WTC11 (cell line): ENCODE measurements at regions not wholly inside any gene's neighbourhood (a gene's known extent, or its start where the extent isn't known, plus 50 kb on each side); places are given as distances from the start of the nearest gene placed in this dataset.

Experiments
- ATAC-seq: fragments of 200-7000 bp; cut with Tn5 transposase; 2 replicates; pipeline ENCODE4 v1.10.0; 2021; ENCODE audit warnings: mild to moderate bottlenecking, moderate library complexity
- CTCF ChIA-PET: fragments of 300-600 bp; sonication (Branson Sonifier 250); formaldehyde crosslinking; loops from one replicate; lab custom pipeline; 2021; ENCODE audit warnings: antibody characterized with exemption; lab: Charles Lee
- POLR2A ChIA-PET: fragments of 350-600 bp; sonication (Branson Sonifier 250); formaldehyde crosslinking; loops from one replicate; lab custom pipeline; 2021; ENCODE audit warnings: antibody characterized with exemption; lab: Charles Lee
- DNase-seq: peaks from one replicate; pipeline ENCODE4 v3.0.0; 2021; ENCODE audit warnings: low spot score
- H3K27ac Mint-ChIP-seq: 2 replicates; pipeline ENCODE4 v1.8.0; 2021; ENCODE audit warnings: mixed read lengths
- H3K27me3 Mint-ChIP-seq: 2 replicates; pipeline ENCODE4 v1.8.0; 2021; ENCODE audit warnings: low read depth, mild to moderate bottlenecking, moderate library complexity, mixed read lengths
- H3K36me3 Mint-ChIP-seq: 2 replicates; pipeline ENCODE4 v1.8.0; 2021; ENCODE audit warnings: mixed read lengths
- H3K4me1 Mint-ChIP-seq: 2 replicates; pipeline ENCODE4 v1.8.0; 2022; ENCODE audit warnings: mixed read lengths
- H3K4me3 Mint-ChIP-seq: 2 replicates; pipeline ENCODE4 v1.8.0; 2021; ENCODE audit warnings: mild to moderate bottlenecking, moderate library complexity, mixed read lengths
- H3K9me3 Mint-ChIP-seq: 2 replicates; pipeline ENCODE4 v1.8.0; 2021; ENCODE audit warnings: mixed read lengths
- CTCF ChIP-seq: fragments of 200-600 bp; IDR thresholded peaks from 2 replicates; pipeline ENCODE4 v1.8.0; 2022; ENCODE audit warnings: antibody characterized with exemption
- E2F5 ChIP-seq: sonication (generic); formaldehyde crosslinking; IDR thresholded peaks from 2 replicates; pipeline ENCODE4 v1.8.1; 2022; ENCODE audit warnings: mild to moderate bottlenecking, moderate library complexity, missing genetic modification reagents
- ERG ChIP-seq: fragments of 250-450 bp; sonication (Bioruptor Pico); IDR thresholded peaks from 2 replicates; pipeline ENCODE4 v1.8.0; 2021; ENCODE audit warnings: mild to moderate bottlenecking
- FOXJ3 ChIP-seq: sonication (generic); formaldehyde crosslinking; IDR thresholded peaks from 2 replicates; pipeline ENCODE4 v1.9.0; 2021; ENCODE audit warnings: missing genetic modification reagents, mild to moderate bottlenecking, borderline replicate concordance
- FOXK1 ChIP-seq: sonication (generic); formaldehyde crosslinking; IDR thresholded peaks from 2 replicates; pipeline ENCODE4 v1.8.0; 2022; ENCODE audit warnings: mild to moderate bottlenecking, moderate library complexity, missing genetic modification reagents
- OVOL2 ChIP-seq: fragments of 250-450 bp; sonication (Bioruptor Pico); IDR thresholded peaks from 2 replicates; pipeline ENCODE4 v1.9.0; 2021; ENCODE audit warnings: mild to moderate bottlenecking, borderline replicate concordance
- RELA ChIP-seq: sonication (generic); formaldehyde crosslinking; IDR thresholded peaks from 2 replicates; pipeline ENCODE4 v1.8.1; 2022; ENCODE audit warnings: missing genetic modification reagents, mild to moderate bottlenecking, borderline replicate concordance
- SMAD4 ChIP-seq: sonication (generic); formaldehyde crosslinking; IDR thresholded peaks from 2 replicates; pipeline ENCODE4 v1.8.0; 2022; ENCODE audit warnings: mild to moderate bottlenecking, missing genetic modification reagents
- TCF7 ChIP-seq: sonication (generic); formaldehyde crosslinking; IDR thresholded peaks from 2 replicates; pipeline ENCODE4 v1.8.0; 2022; ENCODE audit warnings: mild to moderate bottlenecking, low read depth, missing genetic modification reagents, moderate library complexity
- TEAD1 ChIP-seq: sonication (generic); formaldehyde crosslinking; IDR thresholded peaks from 2 replicates; pipeline ENCODE4 v1.8.0; 2022; ENCODE audit warnings: mild to moderate bottlenecking, missing genetic modification reagents
- ZBTB43 ChIP-seq: sonication (generic); formaldehyde crosslinking; IDR thresholded peaks from 2 replicates; pipeline ENCODE4 v1.8.1; 2023; ENCODE audit warnings: mild to moderate bottlenecking, missing genetic modification reagents
- ZNF138 ChIP-seq: sonication (generic); formaldehyde crosslinking; conservative IDR thresholded peaks from 2 replicates; pipeline ENCODE4 v1.8.1; 2022; ENCODE audit warnings: mild to moderate bottlenecking, moderate library complexity, missing genetic modification reagents
- ZNF281 ChIP-seq: sonication (generic); formaldehyde crosslinking; IDR thresholded peaks from 2 replicates; pipeline ENCODE4 v1.8.0; 2023; ENCODE audit warnings: mild to moderate bottlenecking, missing genetic modification reagents
- ZNF317 ChIP-seq: sonication (generic); formaldehyde crosslinking; IDR thresholded peaks from 2 replicates; pipeline ENCODE4 v1.8.1; 2023; ENCODE audit warnings: low read depth, mild to moderate bottlenecking, moderate library complexity, missing genetic modification reagents, borderline replicate concordance
- TF ChIP-seq, protein P1 (sequence below): sonication (generic); formaldehyde crosslinking; IDR thresholded peaks from 2 replicates; pipeline ENCODE4 v1.8.1; 2023; ENCODE audit warnings: mild to moderate bottlenecking, missing genetic modification reagents, moderate library complexity
- TF ChIP-seq, protein P2 (sequence below): sonication (generic); formaldehyde crosslinking; IDR thresholded peaks from 2 replicates; pipeline ENCODE4 v1.8.0; 2022; ENCODE audit warnings: mild to moderate bottlenecking, missing genetic modification reagents
- TF ChIP-seq, protein P3 (sequence below): fragments of 250-450 bp; sonication (Bioruptor Pico); IDR thresholded peaks from 2 replicates; pipeline ENCODE4 v1.9.0; 2021; ENCODE audit warnings: mild to moderate bottlenecking, borderline replicate concordance
- TF ChIP-seq, protein P4 (sequence below): sonication (generic); formaldehyde crosslinking; IDR thresholded peaks from 2 replicates; pipeline ENCODE4 v1.8.1; 2022; ENCODE audit warnings: missing genetic modification reagents, borderline replicate concordance

DNA sequence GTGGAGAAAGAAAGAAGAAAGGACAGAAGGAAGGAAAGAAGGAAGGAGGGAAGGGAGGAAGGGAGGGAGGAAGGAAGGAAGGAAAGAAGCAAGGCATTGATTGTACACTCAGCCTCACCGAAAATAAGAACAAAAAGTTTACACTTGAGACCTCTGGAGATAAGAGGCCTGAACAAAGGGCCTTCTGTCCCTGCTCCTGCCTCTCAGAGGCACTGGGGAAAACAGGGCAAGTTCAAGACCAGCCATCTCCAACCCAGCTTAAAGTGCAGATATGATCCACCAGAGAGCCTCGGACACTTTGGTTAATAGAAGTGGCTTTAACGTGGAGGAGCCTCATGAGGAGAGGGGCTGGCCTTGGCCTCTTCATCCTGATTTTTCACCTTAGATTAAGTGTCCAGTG lies 582.9 kb upstream of the PPP2R3A start:
- Mint-ChIP-seq H3K27ac (no peak overlapping the region), H3K9me3 (no peaks in the 10 kb centered on the region), H3K36me3 (no peaks in the 10 kb centered on the region), H3K4me1 (peaks cover 9% of the 10 kb centered on the region), H3K27me3 (no peaks in the 10 kb centered on the region), H3K4me3 (no peak overlapping the region)
- ATAC-seq, result no peak
- ChIA-PET CTCF (no interaction called here), POLR2A (no interaction called here)
- no peak for DNase-seq
- TF ChIP-seq CTCF, result no peak
- no peak for TF ChIP-seq ZNF281 (CRISPR knock-in tag)
- TF ChIP-seq FOXJ3 (CRISPR knock-in tag), result no peak
- TF ChIP-seq SMAD4, result no peak
- TF ChIP-seq RELA (CRISPR knock-in tag), result no peak
- TF ChIP-seq, protein P1, sequence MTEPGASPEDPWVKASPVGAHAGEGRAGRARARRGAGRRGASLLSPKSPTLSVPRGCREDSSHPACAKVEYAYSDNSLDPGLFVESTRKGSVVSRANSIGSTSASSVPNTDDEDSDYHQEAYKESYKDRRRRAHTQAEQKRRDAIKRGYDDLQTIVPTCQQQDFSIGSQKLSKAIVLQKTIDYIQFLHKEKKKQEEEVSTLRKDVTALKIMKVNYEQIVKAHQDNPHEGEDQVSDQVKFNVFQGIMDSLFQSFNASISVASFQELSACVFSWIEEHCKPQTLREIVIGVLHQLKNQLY (CRISPR knock-in tag), result no peak
- TF ChIP-seq TCF7, result no peak

DNA sequence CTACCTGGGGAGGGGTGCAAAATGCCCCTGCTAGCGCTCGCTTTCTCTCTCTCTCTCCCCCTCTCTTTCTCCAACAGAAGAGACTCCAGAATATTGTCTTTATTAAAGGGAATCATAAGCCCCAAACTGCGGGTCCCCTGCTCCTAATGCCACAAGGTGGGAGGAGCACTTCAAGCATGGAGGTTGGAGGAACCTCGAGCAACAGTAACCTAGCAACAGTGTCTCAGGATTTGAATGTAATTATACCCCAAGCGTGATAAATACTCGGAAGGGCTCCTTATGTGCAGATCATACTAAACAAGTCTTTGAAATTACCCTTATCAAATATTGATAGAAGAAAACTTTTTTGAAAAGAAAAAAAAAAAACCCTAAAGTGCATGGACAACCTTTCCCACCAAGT lies 582.2 kb upstream of the PPP2R3A start:
- Mint-ChIP-seq H3K27me3 (no peaks in the 10 kb centered on the region), H3K4me1 (peaks cover 9% of the 10 kb centered on the region), H3K4me3 (no peak overlapping the region), H3K9me3 (no peaks in the 10 kb centered on the region), H3K27ac (no peak overlapping the region), H3K36me3 (no peaks in the 10 kb centered on the region)
- ATAC-seq (no peak), DNase-seq (no peak)
- TF ChIP-seq ERG (no peak), TEAD1 (CRISPR knock-in tag) (no peak), OVOL2 (no peak), ZNF138 (CRISPR knock-in tag) (no peak), ZNF317 (CRISPR knock-in tag) (no peak), E2F5 (no peak), ZBTB43 (CRISPR knock-in tag) (no peak), FOXK1 (no peak)
- TF ChIP-seq, protein P2, sequence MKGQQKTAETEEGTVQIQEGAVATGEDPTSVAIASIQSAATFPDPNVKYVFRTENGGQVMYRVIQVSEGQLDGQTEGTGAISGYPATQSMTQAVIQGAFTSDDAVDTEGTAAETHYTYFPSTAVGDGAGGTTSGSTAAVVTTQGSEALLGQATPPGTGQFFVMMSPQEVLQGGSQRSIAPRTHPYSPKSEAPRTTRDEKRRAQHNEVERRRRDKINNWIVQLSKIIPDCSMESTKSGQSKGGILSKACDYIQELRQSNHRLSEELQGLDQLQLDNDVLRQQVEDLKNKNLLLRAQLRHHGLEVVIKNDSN (CRISPR knock-in tag), result no peak
- TF ChIP-seq, protein P3, sequence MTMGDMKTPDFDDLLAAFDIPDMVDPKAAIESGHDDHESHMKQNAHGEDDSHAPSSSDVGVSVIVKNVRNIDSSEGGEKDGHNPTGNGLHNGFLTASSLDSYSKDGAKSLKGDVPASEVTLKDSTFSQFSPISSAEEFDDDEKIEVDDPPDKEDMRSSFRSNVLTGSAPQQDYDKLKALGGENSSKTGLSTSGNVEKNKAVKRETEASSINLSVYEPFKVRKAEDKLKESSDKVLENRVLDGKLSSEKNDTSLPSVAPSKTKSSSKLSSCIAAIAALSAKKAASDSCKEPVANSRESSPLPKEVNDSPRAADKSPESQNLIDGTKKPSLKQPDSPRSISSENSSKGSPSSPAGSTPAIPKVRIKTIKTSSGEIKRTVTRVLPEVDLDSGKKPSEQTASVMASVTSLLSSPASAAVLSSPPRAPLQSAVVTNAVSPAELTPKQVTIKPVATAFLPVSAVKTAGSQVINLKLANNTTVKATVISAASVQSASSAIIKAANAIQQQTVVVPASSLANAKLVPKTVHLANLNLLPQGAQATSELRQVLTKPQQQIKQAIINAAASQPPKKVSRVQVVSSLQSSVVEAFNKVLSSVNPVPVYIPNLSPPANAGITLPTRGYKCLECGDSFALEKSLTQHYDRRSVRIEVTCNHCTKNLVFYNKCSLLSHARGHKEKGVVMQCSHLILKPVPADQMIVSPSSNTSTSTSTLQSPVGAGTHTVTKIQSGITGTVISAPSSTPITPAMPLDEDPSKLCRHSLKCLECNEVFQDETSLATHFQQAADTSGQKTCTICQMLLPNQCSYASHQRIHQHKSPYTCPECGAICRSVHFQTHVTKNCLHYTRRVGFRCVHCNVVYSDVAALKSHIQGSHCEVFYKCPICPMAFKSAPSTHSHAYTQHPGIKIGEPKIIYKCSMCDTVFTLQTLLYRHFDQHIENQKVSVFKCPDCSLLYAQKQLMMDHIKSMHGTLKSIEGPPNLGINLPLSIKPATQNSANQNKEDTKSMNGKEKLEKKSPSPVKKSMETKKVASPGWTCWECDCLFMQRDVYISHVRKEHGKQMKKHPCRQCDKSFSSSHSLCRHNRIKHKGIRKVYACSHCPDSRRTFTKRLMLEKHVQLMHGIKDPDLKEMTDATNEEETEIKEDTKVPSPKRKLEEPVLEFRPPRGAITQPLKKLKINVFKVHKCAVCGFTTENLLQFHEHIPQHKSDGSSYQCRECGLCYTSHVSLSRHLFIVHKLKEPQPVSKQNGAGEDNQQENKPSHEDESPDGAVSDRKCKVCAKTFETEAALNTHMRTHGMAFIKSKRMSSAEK (CRISPR knock-in tag), result no peak
- TF ChIP-seq, protein P4, sequence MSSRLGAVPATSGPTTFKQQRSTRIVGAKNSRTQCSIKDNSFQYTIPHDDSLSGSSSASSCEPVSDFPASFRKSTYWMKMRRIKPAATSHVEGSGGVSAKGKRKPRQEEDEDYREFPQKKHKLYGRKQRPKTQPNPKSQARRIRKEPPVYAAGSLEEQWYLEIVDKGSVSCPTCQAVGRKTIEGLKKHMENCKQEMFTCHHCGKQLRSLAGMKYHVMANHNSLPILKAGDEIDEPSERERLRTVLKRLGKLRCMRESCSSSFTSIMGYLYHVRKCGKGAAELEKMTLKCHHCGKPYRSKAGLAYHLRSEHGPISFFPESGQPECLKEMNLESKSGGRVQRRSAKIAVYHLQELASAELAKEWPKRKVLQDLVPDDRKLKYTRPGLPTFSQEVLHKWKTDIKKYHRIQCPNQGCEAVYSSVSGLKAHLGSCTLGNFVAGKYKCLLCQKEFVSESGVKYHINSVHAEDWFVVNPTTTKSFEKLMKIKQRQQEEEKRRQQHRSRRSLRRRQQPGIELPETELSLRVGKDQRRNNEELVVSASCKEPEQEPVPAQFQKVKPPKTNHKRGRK (CRISPR knock-in tag), result no peak
- CTCF ChIA-PET, result no interaction called here
- POLR2A ChIA-PET, result no interaction called here
